ENCODE measurements at regions not wholly inside any gene's neighbourhood (a gene's known extent, or its start where the extent isn't known, plus 50 kb on each side); places are given as distances from the start of the nearest gene placed in this dataset.

DNA sequence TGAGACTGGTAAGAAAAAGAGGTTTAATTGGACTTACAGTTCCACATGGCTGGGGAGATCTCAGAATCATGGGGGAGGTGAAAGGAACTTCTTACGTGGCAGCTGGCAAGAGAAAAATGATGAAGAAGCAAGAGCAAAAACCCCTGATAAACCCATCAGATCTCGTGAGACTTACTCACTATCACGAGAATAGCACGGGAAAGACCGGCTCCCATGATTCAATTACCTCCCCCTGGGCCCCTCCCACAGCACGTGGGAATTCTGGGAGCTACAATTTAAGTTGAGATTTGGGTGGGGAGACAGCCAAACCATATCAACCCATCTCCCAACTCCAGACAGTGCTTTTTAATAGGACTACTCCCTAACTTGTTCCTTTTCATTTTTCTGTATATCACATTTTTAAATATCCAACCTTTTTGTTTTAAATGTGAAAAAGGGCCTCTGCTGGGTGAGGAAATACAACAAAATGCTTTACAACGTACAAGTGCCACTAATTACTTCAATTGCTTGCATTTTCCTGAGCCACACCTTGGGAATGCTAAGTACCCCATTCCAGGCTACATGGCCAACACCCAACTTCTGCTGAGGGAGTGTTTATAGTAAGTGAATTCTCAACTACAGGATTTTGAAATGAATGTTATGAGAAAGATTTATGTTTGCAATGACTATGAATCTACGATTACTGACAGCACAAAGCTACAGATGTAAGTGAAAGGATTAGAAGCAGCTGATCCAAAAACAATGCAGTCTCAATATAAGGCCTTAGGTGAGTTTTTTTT lies 294.1 kb upstream of the CD180 start:
- no peak overlapping the region for H3K4me3 ChIP-seq (ENCODE audit: low read depth, low read length)
- no peaks in the 10 kb centered on the region; the same call in 1 of the 2 replicates for H3K9me3 ChIP-seq (ENCODE audit: control insufficient read depth, insufficient read depth, low read depth, low read length)
- TF ChIP-seq SP3 (tag by site-specific recombination; IDR thresholded peaks at IDR 0.05) (0 out of 2 replicates have a peak, but pooled peaks have one; percentile 6), ZNF514 (tag by site-specific recombination; IDR thresholded peaks at IDR 0.05) (no peak), ZNF121 (tag by site-specific recombination; IDR thresholded peaks at IDR 0.05) (no peak), WT1 (tag by site-specific recombination; IDR thresholded peaks at IDR 0.05) (peak; percentile 60; the same call in 1 of the 2 replicates), KLF1 (tag by site-specific recombination; IDR thresholded peaks at IDR 0.05) (peak; percentile 61)
- H3K27ac ChIP-seq (ENCODE audit: extremely low read depth, low read depth, low read length), result no peak overlapping the region
- H3K36me3 ChIP-seq (ENCODE audit: control insufficient read depth in 2 of 2, insufficient read depth in 1 of 2, low read length in 2 of 2), result no peaks in the 10 kb centered on the region
- POLR2A ChIA-PET, result no interaction called here
- H3K4me1 ChIP-seq (ENCODE audit: control insufficient read depth, insufficient read depth, low read length), result peaks cover 5% of the 10 kb centered on the region
- CTCF ChIA-PET, result no interaction called here

DNA sequence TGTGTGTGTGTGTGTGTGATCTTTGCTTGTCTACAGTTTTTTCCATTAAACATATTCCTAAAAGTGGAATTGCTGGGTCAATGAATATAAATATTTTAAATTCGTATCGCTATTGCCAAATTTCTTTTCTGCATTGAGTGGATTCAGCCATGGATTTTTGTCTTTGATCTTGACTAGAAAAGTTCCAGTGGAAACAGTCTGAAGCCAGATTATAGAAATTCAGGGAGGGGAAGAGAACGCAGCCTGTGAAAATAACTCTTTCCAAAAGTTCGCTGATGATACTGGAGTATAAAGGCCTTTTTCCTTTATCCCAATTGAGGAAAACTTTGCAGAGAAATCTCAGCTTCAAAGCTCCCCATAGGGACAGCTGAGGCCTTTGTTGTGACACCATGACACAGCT lies 292.3 kb upstream of the CD180 start:
- peaks cover 5% of the 10 kb centered on the region for H3K4me1 ChIP-seq (ENCODE audit: control insufficient read depth, insufficient read depth, low read length)
- CTCF ChIA-PET, result interaction anchor here (0.6 to 0.8 kb wide), 2 partner anchors 281 to 1446 kb away, joined by 3 read pairs; no protein-coding TSS in a partner anchor
- POLR2A ChIA-PET, result no interaction called here

GRCh38 chr5:67487862-67488261 lies 291.3 kb upstream of the CD180 start:
- ChIA-PET CTCF (no interaction called here), POLR2A (no interaction called here)
- Histone ChIP-seq H3K4me3 (ENCODE audit: low read depth, low read length) (no peak overlapping the region), H3K9me3 (ENCODE audit: control insufficient read depth, insufficient read depth, low read depth, low read length) (no peaks in the 10 kb centered on the region; the same call in 1 of the 2 replicates), H3K4me1 (ENCODE audit: control insufficient read depth, insufficient read depth, low read length) (peaks cover 5% of the 10 kb centered on the region), H3K36me3 (ENCODE audit: control insufficient read depth in 2 of 2, insufficient read depth in 1 of 2, low read length in 2 of 2) (no peaks in the 10 kb centered on the region), H3K27ac (ENCODE audit: extremely low read depth, low read depth, low read length) (no peak overlapping the region)
- TF ChIP-seq ZNF341 (tag by site-specific recombination; IDR thresholded peaks at IDR 0.05; ENCODE audit: low read depth) (peak; percentile 83), OSR2 (tag by site-specific recombination; IDR thresholded peaks at IDR 0.05) (peak; percentile 92), FEZF1 (tag by site-specific recombination; IDR thresholded peaks at IDR 0.05) (peak; percentile 87), ZFP3 (tag by site-specific recombination; IDR thresholded peaks at IDR 0.05; ENCODE audit: low read depth) (no peak), ZNF280D (tag by site-specific recombination; IDR thresholded peaks at IDR 0.05) (no peak), ZBTB7A (tag by site-specific recombination; IDR thresholded peaks at IDR 0.05; ENCODE audit: low read depth) (no peak), AEBP2 (tag by site-specific recombination; IDR thresholded peaks at IDR 0.05; ENCODE audit: borderline replicate concordance) (no peak), ZNF423 (tag by site-specific recombination; IDR thresholded peaks at IDR 0.05) (no peak), ZBTB26 (tag by site-specific recombination; optimal IDR thresholded peaks at IDR 0.05) (no peak)

More for the DNA sequence above, 292.3 kb upstream of the CD180 start:
- no peak for TF ChIP-seq ZNF585B (tag by site-specific recombination; IDR thresholded peaks at IDR 0.05)
- no peak for TF ChIP-seq ZNF837 (tag by site-specific recombination; IDR thresholded peaks at IDR 0.05)
- no peak for TF ChIP-seq ELK4 (IDR thresholded peaks at IDR 0.05; ENCODE audit: borderline replicate concordance, low read depth, low read length)
- TF ChIP-seq, protein P1, sequence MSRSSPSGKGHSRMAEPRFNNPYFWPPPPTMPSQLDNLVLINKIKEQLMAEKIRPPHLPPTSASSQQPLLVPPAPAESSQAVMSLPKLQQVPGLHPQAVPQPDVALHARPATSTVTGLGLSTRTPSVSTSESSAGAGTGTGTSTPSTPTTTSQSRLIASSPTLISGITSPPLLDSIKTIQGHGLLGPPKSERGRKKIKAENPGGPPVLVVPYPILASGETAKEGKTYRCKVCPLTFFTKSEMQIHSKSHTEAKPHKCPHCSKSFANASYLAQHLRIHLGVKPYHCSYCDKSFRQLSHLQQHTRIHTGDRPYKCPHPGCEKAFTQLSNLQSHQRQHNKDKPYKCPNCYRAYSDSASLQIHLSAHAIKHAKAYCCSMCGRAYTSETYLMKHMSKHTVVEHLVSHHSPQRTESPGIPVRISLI (tag by site-specific recombination; IDR thresholded peaks at IDR 0.05), result no peak
- no peak for TF ChIP-seq ZNF350 (tag by site-specific recombination; IDR thresholded peaks at IDR 0.05)
- TF ChIP-seq HOXC10 (CRISPR knock-in tag; IDR thresholded peaks at IDR 0.05), result no peak
- no peak for TF ChIP-seq KLF8 (tag by site-specific recombination; IDR thresholded peaks at IDR 0.05)
- no peak for TF ChIP-seq ZNF560 (tag by site-specific recombination; IDR thresholded peaks at IDR 0.05; ENCODE audit: borderline replicate concordance)
- TF ChIP-seq ZNF16 (tag by site-specific recombination; IDR thresholded peaks at IDR 0.05; ENCODE audit: low read depth), result no peak
- Histone ChIP-seq H3K9me3 (ENCODE audit: control insufficient read depth, insufficient read depth, low read depth, low read length) (no peaks in the 10 kb centered on the region; the same call in 1 of the 2 replicates), H3K4me3 (ENCODE audit: low read depth, low read length) (no peak overlapping the region), H3K27ac (ENCODE audit: extremely low read depth, low read depth, low read length) (no peak overlapping the region), H3K36me3 (ENCODE audit: control insufficient read depth in 2 of 2, insufficient read depth in 1 of 2, low read length in 2 of 2) (no peaks in the 10 kb centered on the region)

All from HEK293 (cell line).